ENCODE measurements at regions not wholly inside any gene's neighbourhood (a gene's known extent, or its start where the extent isn't known, plus 50 kb on each side); places are given as distances from the start of the nearest gene placed in this dataset.
A peak's percentile ranks its signal among the peaks of the same experiment; 100 is the strongest.

GRCh38 chr17:79473111-79473875 lies 137.6 kb downstream of the RBFOX3 start:
- DNase-seq (ENCODE audit: low spot score): no peak

- DNase-seq (ENCODE audit: low spot score): no peak
Measured at GRCh38 chr17:79470754-79471153, 140.1 kb downstream of the RBFOX3 start.

DNA sequence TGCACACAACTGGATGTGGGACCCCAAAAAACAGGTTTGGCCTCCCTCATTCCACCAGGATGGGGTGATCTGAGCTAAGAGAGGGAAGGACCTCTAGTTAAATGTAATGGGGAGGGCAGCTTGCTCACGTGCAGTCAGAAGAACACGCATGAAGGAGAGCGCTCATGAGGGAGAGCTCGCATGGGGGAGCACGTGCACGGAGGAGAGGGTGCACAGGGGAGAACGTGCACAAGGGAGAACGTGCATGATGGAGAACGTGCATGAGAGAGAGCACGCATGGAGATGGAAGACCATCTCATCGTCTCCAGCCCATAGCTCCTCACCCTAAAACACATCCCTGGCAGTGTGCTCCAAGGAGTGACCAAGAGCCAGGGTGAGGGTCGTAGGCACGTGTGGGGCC lies 141.2 kb downstream of the RBFOX3 start:
- DNase-seq (ENCODE audit: low spot score): no peak

GRCh38 chr17:79468183-79468944 lies 142.5 kb downstream of the RBFOX3 start:
- no peak for DNase-seq (ENCODE audit: low spot score)

GRCh38 chr17:79466562-79467350 lies 144.1 kb downstream of the RBFOX3 start:
- DNase-seq (ENCODE audit: low spot score): no peak

GRCh38 chr17:79465681-79466025 lies 145.2 kb downstream of the RBFOX3 start:
- DNase-seq (ENCODE audit: low spot score): no peak

DNA sequence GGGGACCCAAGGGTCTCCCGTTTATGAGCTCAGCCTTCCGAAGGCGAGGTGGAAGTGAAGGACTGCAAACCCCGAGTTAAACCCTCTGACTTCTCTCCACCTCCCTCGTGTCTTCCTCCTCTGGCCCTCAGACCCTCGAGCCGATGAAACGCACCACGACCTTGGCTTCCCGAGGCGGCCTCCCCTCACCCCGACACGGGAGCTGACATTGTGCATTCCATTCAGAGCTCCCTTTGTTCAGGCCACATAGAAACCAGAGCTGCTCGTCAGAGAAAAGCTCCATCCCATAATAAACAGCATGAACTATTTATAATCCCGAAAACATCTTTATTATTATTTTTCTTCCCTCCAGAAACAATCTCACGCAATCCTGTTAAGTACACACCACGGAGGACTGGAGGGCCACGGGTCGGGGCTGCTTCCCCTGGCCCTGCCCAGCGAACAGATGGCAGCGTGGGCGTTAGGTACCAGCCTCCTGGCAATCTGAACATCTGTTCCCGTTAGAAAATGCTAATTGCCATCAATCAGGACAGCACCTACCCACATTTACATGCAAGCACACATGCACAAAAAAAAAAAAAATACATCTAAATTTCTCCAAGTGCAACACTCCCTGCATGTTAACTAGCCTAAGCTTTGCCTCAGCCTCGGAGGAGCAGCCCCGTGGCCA lies 145.7 kb downstream of the RBFOX3 start:
- DNase-seq (ENCODE audit: low spot score): no peak

DNA sequence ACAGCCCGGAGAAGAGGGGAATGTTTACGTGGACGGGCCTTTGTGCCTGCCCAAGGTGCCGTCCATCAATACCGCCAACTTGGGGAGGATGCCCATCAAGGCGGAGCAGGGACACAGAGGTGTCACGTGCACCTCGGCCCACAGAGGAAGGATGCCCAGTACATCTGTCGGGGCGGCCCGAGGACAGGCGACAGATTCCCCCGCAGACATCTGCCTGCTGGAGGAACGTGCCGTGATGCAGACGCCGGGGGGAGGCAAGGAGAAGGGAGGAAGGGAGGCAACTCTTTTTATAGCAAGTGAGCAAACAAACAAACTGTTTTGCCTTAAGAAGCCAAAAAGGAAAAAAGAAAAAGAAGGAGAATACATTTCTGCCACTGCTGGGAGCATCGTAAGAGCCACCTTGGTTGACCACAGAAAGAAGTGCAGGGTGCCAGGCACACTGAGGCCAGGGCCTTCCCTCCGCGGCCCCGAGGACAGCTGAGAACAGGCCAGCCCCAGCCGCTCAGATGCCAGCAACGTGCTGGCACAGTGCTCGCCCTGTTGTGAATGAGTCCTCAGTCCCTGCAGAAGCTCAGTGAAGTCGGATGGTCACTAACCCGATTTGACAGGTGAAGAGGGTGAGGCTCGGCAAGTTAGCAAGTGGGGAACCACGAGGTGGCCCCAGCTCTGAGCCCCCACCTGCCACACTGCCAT lies 146.4 kb downstream of the RBFOX3 start:
- DNase-seq (ENCODE audit: low spot score): no peak

DNA sequence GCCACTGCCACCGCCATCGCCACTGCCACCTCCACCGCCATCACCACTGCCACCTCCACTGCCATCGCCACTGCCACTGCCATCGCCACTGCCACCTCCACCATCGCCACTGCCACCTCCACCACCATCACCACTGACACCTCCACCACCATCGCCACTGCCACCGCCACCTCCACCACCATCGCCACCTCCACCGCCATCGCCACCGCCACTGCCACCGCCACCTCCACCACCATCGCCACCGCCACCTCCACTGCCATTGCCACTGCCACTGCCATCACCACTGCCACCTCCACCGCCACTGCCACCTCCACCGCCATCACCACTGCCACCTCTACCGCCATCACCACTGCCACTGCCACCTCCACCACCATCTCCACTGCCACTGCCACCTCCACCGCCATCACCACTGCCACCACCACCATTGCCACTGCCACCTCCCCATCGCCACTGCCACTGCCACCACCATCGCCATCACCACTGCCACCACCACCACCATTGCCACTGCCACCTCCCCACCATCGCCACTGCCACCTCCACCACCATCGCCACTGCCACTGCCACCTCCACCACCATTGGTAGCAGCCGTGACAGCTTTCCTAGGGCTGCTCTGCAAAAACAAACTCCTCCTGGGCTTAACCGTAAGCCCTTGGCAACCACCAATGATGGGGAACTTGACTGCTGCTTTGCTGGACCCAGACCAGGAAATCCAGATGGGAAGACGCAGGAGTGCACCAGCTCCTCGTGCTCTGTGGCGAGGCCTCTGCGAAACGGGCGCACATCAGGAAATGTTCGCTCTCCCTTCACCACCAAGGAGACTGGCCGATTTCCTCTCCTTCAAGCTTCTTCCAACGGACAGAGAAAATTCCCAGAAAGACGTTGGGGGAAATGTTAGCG lies 147.2 kb downstream of the RBFOX3 start:
- DNase-seq (ENCODE audit: low spot score): no peak

DNA sequence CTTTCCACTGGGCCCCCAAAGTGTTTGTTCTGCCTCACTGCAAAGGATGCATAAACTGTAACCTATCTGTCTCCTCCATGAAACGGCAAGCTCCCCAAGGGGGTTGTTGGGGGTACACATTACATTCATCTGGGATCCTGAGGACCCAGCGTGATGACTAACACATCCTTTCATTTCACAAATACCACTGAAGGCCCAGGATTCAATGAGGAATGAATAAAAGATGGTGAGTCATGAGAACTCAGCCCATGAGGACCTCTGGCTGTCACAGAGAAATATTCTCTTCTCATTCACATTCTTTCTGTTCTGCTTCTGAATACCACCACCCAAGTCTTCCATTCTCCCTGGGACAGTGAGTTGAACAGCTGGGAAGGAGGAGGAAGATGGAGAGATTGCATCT lies 149.8 kb downstream of the RBFOX3 start:
- DNase-seq (ENCODE audit: low spot score): peak; percentile 42

DNA sequence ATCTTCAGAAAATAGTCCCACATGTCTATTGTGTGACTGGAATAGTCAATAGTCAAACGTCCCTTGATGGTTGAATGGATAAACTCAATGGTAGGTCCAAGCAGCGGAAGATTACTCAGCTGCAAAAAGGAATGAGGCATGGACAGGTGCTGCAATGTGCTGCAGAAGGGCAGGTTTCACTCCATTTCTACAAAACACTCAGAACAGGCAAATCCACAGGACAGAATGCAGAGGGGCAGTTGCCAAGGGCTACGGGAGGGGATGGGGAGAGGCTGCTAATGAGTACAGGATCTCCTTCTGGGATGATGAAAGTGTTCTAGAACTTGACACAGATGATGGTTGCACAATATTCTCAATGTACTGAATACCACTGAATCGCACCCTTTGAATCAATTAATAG lies 151.0 kb downstream of the RBFOX3 start:
- no peak for DNase-seq (ENCODE audit: low spot score)

GRCh38 chr17:79459003-79459655 lies 151.7 kb downstream of the RBFOX3 start:
- no peak for DNase-seq (ENCODE audit: low spot score)

DNA sequence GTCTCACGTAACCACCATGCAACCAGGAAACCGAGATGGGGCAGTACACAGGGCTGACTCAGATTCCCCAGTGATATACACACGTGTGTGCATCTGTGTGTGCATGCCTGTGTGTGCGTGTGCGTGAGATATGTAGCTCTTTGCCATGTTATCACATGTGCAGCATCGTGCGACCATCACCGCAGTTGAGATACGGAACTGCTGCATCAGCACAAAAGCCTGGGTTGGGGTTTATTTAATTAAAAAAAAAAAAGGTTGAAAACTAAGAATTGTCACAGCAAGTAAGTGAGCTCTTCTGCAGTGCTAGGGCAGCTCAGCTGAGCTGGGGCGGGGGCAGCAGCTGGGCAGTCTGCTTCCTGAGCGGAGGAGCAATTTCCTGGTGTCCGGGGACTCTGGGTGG lies 152.5 kb downstream of the RBFOX3 start:
- DNase-seq (ENCODE audit: low spot score): no peak

- DNase-seq (ENCODE audit: low spot score): no peak
Measured at GRCh38 chr17:79457889-79458288, 153.0 kb downstream of the RBFOX3 start.

DNA sequence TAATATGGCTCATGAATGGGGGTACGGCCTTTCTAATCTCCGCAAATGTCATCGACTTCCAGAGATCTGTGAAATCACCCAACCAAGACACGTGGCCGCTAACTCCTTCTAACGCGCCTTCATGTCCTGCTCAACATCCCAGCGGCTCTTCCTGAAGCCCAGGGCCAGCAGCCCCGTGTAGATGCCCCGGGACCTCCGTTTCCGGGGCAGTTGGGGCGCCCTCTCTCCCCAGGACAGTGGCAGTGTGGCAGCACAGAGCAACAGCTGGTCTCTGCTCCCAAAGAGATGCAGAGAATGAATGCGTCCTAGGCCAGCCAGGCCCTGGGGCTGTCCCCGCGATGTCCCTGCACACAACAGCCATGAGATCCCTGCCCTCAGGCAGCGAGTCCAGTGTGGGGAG lies 153.5 kb downstream of the RBFOX3 start:
- no peak for DNase-seq (ENCODE audit: low spot score)

DNA sequence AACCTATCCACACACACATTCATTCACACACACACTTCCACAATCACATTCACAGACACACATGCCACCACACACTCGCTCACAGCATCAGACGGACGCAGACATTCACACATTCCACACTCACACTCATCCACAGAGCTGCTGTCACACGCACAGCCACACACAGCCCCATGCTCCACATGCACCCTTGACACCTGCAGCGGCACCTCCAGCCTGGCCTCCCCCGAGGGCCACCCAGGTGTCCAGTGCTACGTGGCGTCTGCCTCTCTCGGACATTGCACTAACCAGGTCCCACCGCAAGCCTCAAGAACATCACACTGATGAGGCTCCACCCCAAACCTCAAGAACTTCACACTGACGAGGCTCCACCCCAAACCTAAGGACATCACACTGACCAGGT lies 155.2 kb downstream of the RBFOX3 start:
- DNase-seq (ENCODE audit: low spot score): no peak

GRCh38 chr17:79454826-79455225 lies 156.0 kb downstream of the RBFOX3 start:
- DNase-seq (ENCODE audit: low spot score): no peak

DNA sequence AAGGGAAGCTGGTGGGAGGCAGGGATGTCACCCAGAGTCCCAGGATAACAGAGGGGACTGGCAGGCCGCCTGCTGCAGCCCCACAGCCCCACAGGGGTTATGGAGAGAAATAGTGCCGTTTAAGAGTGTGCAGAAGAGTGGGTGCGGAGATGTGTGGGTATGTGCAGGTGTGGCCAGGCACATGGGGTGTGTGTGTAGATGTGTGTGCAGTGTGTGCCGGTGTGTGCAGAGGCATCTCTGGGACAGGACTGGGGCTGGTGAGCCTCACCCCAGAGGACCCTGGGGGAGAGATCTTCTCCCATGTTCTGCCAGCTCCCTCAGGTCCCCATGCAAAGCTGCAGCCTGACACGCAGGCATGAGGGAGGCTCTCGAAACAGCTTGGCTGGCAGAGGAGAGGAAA lies 157.4 kb downstream of the RBFOX3 start:
- no peak for DNase-seq (ENCODE audit: low spot score)

DNA sequence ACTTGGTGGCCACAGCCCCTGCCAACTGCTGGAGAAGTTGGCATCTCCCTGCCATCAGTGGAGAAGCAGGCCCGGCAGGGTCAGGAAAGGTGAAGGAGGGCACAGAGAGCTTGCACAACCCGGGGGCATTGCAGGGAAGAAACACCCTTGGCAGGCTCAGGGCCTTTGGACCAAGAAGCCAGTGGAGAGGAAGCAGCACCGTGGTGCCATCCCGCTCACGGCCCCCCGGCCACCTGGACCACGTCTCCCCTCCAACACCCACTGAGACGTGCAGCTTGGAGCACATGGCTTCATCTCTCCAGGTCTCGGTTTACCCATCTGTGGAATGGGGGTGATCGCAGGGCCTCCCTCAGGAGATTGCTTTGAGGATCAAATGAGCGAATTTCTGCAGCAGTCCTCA lies 158.1 kb downstream of the RBFOX3 start:
- DNase-seq (ENCODE audit: low spot score): no peak

DNA sequence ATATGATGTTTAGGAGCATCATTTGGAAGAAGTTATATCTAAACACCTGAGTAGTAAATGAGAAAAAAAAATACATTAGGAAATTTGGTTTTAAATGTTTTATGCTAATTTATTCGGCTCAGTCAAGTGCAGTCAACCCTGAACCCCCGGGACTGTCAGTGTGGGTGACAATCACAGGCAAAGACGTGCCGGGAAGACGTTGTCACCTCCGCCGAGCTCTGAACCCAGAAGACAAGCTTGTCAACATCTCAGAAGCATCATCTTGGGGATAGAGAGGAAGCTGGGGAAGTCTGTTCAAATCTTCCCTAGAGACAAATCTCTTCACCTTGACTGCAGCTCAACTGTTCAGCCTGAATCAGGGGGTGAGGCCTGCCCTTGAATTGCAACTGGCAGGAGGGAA lies 159.7 kb downstream of the RBFOX3 start:
- DNase-seq (ENCODE audit: low spot score): no peak
